GM21515 (cell line): ENCODE measurements at regions not wholly inside any gene's neighbourhood (a gene's known extent, or its start where the extent isn't known, plus 50 kb on each side); places are given as distances from the start of the nearest gene placed in this dataset.

Experiments
- ATAC-seq: cut with Tn5 transposase; IDR thresholded peaks from one replicate; pipeline ENCODE4 v1.9.1; 2021; ENCODE audit not compliant: unreplicated experiment

DNA sequence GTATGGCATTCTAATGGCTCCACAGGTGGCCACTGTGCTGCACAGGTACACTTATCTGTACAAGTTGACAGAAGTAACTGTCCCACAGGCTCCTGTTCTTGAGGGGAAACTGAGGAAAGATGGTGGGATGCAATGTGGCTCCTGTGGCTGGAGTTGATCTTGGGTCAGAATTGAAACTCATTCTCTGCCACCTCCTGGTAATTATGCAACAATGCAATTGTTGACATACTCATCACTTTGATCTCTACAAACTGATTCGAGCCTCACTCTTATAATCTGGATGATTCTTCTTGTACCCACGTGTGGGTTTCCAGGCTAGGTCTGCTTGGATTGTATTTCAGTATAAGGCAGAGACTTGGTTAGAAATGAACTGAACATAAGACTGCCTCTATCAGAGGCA lies 148.8 kb downstream of the CCNG2 start:
- ATAC-seq: no peak

DNA sequence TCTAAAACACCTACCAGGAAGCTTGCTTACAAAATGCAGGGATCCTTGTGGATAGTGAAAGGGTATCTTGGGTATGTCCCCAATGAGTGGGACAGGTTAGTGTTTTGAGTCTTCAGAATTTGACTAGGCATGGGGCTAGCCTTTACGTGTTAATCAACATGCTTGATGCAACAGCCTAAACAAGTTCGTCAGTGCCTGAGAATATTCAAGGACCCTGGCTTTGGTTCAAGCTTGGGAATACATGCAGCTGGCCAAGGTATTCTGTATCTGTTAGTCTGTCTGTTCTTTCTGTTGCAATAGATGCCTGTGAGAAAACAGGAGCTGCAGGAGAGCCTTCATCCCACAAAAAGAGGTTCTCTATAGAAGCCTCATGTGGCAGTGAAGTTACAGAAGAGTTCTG lies 149.5 kb downstream of the CCNG2 start:
- ATAC-seq: no peak

DNA sequence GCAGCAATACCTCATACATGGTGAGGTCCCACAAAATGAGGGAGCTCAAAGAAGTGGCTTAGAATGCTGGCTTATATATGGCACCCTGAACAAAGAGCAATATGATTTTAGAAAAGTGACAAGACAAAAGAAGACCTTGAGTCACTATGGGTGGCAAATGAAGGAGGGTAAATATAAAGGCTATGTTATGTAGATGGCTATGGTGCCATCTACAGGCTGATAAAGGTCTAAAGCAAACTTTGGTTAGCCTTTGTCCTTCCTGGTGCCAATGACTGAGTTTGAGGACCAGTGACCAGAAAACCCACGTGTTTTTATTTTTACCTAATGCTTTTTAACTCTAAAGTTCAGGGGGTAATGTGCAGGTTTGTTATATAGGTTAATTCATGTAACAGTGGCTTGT lies 151.8 kb downstream of the CCNG2 start:
- ATAC-seq: no peak

DNA sequence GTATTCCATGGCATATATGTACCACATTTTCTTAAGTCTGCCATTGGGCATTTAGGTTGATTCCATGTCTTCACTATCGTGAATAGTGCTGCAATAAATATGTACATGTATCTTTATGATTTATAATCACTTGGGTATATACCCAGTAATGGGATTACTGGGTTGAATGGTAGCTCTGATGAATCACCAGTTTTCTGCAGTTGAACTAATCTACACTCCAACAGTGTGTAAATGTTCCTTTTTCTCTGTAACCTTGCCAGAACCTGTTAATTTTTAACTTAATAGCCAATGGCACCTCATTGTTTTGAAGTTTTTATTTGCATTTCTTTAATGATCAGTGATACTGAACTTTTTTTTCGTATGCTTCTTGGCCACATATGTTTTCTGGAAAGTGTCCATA lies 152.5 kb downstream of the CCNG2 start:
- no peak for ATAC-seq

DNA sequence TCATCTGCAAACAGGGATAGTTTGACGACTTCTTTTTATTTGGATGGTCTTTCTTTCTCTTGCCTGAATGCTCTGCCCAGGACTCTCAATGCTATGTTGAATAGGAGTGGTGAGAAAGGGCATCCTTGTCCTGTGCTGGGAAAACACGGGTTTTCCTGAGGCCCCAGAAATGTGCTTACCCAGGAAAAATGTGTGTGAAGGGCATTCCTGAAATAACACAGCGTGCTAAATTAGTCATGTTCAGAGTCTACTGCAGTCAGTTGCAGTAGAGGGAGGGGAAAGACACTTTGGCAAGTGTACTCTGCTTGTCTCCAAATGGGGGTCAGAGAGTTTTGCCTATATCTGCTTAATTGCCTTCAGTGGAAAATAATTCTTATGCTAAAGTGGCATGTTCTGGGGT lies 153.9 kb downstream of the CCNG2 start:
- no peak for ATAC-seq

DNA sequence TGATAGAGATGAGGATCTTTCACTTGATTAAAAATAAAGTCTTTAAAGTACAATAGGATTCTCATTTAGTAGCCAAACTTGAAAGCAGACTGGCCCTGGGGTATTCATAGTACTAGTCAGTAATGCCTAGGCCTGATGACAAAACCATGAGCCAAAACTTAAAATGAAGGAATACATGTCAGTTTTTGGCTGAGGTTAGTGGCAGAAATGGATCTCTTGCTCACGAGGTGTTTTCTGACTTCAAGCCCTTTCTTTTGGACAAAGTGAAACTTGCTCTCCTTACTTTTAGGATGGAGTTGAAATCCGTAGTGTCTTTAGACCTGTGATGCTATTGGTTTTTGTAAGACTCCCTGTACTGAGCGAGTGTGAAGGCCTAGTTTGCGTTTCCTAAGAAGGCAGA lies 157.7 kb downstream of the CCNG2 start:
- ATAC-seq: no peak

DNA sequence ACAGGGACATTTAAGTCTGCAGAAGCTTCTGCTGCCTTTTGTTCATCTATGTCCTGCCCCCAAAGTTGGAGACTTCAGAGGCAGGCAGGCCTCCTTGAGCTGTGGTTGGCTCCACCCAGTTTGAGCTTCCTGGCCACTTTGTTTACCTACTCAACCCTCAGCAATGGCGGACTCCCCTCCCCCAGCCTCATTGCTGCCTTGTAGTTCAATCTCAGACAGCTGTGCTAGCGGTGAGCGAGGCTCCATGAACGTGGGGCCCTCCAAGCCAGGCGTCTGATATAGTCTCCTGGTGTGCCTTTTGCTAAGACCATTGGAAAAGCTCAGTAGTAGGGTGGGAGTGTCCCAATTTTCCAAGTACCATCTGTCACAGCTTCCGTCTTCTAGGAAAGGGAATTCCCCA lies 170.1 kb downstream of the CCNG2 start:
- ATAC-seq: no peak

DNA sequence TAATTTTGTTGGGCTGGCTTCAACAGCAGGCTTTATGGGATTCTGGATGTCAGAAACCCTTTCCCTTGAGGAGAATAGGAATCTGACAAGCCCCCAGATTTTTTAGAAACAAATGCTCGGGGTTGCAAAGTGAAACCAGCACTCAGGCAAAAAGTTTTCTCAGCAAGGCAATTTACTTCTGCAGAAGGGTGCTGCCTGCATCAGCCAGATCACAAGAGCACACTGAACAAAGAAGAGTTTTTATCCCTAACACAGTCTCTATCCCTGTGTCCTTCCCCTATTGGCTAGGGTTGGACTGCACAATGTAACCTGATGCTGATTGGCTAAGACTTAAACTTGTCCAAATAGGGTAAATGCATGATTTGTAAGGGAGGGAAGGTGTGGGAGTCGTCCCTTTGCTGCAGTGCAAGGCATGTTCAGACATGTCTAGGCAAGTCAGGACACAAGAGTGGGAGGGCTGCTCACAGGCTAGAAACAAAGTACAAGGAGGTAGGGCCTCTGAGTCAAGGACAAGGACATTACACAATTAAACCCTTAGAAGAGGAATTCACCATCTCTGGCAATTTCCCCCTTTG lies 175.8 kb downstream of the CCNG2 start:
- ATAC-seq: no peak

DNA sequence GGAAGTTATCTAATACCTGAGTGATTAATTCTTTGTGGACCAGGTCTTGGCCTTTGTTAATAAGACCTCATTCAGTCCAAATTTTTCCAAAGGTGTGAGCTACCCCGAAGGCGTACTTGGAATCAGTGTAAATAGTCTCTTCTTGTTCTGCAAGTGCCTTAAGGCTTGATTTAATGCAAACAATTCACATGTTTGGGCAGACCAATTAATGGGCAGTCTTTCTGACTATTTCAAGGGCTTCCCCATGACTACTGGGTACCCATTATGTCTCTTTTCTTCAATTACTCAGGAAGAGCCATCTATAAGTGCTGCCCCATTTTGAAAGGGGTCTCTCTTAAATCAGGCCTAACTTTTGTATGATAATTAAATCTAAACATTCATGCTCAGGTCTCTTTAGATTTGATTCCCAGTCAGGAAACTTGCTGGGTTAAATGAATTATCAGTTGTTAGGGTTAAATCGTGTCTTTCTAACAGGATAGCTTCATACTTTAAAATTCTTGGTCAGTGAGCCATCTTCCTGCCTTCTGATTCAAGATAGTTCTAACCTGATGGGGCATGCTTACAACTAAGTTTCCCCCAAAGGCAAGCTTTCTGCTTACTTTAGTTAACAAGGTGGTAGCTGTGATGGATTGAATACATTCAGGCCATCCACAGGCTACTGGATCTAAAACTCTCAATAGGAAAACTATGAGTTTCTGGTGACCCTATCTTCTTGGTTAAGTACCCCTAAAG lies 179.6 kb downstream of the CCNG2 start:
- ATAC-seq: no peak

DNA sequence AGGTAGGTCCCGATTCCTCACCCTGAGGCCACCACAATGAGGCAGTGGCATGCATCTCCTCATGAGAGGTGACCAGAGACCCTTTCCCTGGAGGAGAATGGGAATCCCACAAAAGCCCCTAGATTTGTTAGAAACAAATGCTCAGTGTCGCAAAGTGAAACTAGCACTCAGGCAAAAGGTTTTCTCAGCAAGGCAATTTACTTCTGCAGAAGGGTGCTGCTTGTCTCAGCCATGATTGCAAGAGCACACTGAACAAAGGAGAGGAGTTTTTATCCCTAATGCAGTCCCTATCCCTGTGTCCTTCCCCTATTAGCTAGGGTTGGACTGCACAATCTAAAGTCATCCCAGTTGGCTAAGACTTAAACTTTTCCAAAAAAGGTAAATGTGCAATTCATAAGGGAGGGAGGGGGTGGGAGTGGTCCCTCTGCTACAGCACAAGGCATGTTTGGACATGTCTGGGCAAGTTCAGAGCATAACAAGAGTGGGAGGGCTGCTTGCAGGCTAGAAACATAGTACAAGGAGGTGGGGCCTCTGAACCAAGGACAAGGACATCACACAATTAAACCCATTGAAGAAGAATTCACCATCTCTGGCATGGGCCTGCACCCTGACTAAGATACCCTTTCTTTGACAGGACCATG lies 185.3 kb downstream of the CCNG2 start:
- ATAC-seq: no peak

DNA sequence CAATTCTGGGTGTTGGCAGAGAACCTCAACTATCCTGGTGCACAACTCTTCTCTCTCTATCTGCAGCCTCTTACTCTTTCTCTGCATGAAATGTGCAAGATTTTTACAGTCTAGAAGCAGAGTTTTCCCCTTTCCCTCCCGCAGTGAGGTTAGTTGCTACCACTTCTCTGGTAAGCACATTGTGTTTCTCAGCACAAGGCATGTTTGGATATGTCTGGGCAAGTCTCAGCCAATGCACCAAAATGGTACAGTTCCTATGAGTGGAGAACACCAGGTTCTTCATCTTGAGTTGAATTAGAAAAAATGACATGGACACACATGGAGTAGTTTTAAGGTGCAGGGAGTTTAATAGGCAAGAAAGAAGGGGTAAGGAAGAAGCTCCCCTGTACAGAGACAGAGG lies 187.0 kb downstream of the CCNG2 start:
- ATAC-seq: no peak

DNA sequence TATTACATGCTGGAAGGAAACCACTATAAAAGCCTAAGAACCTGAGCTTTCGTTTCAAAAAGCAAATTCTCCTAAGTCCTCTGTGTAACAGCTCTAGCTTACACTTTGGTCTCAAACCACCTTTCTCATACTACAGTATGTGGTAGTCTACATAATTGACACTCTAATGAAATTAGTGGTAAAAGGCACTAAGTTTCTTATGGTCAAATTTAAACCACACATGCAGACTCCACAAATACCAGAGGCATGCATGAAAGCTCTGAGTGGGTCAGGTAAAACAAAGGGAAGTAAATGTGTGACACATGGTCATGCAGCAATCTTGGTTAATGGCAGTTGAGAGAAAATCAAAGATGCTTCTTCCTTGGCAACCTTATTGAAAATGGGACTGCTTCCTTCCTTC lies 187.8 kb downstream of the CCNG2 start:
- ATAC-seq: no peak

DNA sequence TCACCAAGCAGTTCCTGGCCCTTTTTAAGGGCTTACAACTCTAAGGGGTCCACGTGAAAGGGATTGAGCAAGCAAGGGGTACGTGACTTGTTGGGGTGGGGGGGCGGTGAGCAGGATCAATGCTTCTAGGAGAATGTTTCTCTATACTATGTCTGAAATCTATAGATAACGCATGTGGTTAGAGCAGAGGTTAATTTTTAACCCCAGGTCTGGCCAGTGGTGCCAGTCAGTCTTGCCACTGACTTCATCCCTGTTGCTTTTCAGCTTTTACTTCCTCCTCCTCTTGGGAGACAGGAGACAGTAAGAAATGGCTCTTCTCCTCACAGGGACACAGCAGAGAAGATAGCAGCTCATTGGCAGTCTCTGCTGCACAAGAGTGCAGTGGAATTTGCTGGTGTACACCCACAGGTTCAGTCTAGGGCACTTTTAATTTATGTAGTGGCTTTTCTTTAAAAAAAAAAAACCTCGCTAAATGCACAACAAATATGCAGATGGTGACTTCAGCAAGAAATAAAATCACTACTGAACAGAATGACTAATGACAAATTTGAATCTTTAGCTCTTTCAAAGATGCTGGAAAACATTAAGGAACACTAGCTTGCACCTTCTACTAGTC lies 190.5 kb downstream of the CCNG2 start:
- no peak for ATAC-seq

DNA sequence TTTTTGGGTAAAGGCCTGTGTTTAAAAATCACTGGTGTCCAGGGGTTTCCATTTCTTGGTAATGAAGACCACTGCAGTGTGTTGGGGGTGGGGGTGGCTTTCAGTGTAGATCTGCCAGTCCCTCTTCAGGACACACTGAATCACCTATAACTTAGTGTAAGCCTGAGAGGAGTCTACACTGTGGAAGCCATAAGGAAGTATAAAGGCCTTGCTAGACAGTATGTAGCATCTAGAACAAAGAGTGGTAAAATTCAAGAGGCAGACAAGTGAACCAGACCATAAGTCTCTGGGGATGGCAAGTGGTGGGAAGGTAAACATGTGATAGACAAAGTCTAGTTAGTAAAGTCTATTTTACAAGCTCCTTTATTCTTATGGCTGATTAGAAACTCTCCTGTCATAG lies 191.8 kb downstream of the CCNG2 start:
- no peak for ATAC-seq

DNA sequence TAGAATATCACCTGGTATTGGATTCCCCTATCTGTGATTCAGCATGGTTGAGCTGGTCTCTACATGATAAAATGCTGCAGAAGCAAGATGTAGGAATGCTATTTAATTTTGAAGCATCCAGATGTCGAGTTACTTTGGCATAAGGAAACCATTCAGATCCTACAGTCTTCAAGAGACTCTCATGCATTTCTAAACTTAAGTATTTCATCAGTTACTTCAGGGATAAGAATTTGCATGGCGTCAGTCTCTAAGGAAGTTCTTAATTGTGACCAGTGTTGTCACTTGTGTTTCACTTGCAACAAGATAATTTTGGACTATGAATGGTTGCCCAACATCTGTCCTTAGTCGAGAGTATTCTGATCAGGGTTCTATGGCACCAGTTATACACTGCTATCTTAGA lies 192.4 kb downstream of the CCNG2 start:
- no peak for ATAC-seq

DNA sequence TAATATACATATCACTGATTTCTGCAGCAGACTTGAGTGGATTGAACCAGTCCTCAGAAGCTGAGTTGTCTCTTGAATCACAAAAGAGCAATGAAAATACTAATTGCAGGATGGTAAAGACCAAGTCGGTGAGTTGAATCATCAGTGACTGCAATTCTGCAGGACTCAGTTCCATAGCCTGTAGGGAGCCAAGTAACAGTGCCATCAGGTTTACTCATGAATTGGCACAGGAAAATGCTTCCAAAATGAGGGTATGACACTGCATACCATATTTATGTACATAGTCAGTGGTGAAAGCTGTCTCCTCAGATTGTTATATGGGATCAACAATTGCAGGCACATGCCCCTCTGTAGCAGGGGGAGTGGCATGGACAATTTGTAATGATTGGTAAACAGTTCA lies 192.8 kb downstream of the CCNG2 start:
- no peak for ATAC-seq

DNA sequence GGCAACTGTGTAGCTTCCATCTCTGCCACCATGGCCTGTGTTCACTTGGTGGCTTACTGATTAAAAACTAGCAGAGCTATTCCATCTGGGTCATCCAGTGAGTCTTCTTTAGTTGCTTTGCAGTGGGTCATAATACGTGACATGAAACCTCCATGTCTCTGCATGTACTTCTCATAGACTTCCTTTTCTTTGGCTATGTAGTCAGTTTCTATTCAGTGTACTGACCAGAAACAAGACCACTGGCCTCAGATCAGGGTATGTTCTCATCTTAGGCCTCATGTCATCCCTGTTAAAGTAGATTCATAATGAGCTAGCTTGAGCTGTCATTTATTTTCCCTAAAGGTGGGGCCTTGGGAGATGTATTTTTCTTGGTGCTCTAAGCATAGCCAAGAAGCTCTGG lies 195.2 kb downstream of the CCNG2 start:
- ATAC-seq: no peak

DNA sequence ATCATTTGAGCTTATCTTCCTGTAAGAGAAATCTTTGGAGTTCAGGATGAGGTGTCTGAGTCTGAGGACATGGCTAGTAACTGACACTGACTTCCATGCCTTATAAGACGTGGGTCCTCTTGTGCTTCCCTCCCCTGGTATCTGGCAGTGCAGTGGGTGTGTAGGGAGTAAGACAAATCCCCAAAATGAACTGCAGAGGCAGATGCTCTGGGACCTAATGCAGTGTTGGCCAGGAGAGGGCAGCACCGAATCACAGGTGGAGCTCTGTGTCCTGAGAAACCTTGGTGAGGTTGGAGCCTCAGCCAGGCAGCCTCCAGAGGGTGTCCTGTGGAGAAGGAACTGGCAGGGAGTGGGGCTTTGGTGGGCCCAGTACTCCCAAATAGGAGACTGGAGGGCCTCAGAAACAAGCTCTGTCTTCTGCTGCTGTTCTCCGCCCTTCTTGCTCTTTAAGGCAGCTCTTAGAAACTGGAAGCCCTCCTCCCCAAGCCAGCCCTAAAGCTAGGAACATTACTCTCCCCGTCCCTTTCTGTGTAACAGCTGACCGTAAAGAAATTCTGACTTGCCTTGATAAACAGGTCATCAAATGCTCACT lies 196.8 kb downstream of the CCNG2 start:
- ATAC-seq: peak; percentile 76

DNA sequence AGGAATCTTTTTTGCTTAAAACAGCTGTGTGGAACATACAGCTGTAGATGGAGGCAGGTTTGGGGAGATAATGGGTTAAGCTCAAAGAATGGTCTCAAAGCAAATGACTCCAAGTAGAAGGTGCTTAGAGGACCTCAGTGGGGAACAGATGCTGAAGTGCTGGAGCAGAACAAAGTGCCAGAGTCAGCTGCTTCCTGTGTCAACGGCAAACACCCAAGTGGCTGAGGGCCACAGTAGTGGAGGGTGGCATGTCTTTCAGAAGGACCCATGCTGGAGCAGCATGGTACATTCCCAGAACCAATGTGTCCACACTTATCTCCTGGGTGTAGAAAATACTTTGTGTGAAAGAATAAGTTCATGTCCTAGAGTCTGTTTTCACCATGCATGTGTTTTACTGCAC lies 197.5 kb downstream of the CCNG2 start:
- ATAC-seq: no peak

DNA sequence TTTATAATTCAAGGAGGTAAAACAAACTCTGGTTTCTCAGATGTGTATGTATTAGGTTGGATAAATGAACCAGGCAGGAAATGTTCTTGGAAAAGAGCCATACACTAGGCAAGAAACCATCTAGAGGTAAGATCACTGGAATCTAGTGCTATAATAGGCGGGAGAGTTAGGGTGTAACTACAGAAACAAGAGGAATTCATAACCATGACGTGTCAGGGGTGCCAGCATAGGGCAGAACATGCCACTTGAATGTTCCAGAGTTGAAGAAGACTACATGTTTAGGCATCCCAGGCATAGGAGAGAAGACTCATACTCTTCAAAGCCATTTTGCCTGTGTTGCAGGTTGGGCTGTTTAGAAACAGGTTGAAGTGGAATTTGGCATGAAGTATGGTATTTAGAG lies 198.7 kb downstream of the CCNG2 start:
- no peak for ATAC-seq

DNA sequence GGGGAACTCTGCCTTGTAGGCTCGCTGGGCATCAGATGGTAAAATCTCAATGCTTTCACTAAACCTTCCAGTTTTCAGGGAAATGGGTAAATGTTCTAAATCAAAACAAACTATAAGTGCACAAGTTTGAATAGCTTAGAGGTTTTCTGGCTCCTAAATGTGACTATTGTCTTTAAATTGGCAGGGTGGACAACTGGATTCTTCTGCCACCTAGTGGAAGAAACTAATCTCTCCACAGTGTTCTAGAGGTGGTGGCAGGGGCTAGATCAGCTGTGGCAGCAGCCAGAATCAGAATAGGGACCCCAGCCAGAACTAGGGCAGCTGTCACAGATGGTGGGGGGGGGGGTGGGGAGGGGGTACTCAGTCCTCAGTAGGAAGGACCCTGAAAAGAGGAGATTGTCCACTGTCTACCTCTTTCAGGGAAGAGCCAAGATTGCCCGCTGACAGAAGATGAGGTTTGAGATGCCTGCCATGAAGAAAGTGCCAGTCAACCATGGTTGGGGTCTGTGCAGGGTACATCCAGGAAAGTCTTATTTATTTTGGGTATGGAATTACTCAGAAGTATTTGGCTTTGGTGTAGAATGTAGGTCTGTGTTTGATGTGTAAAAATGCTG lies 201.4 kb downstream of the CCNG2 start:
- ATAC-seq: peak; percentile 49
